H1 (cell line): ENCODE measurements at regions not wholly inside any gene's neighbourhood (a gene's known extent, or its start where the extent isn't known, plus 50 kb on each side); places are given as distances from the start of the nearest gene placed in this dataset.

ENCODE experiments used
- ATF2 ChIP-seq: IDR thresholded peaks from 2 replicates; pipeline ENCODE4 v1.6.1; 2012; ENCODE audit warnings: low read length, inconsistent platforms
- CREB1 ChIP-seq: IDR thresholded peaks from 2 replicates; pipeline ENCODE4 v1.6.1; 2012; ENCODE audit warnings: inconsistent platforms
- EGR1 ChIP-seq: IDR thresholded peaks from 2 replicates; pipeline ENCODE4 v1.6.1; 2011; ENCODE audit warnings: low read depth, low read length, borderline replicate concordance
- HDAC2 ChIP-seq, 2 experiments: fragments of 300-600 bp in 1 of 2; sonication (generic) in 1 of 2; IDR thresholded peaks; 2 replicates each; pipeline ENCODE4 v1.6.1; 2011 to 2012; ENCODE audit warnings: low read depth in 2 of 2, low read length in 2 of 2, mild to moderate bottlenecking in 2 of 2, moderate library complexity in 2 of 2, borderline replicate concordance in 1 of 2, inconsistent platforms in 1 of 2
- PHF8 ChIP-seq: fragments of 200-600 bp; sonication (generic); conservative IDR thresholded peaks from 2 replicates; pipeline ENCODE4 v1.7.1; 2012; ENCODE audit warnings: low read depth, mild to moderate bottlenecking, inconsistent platforms, low read length, moderate library complexity
- RAD21 ChIP-seq, 2 experiments: IDR thresholded peaks in 1 of 2; conservative IDR thresholded peaks in 1 of 2; 2 replicates each; pipeline ENCODE4 v1.6.1; 2011; ENCODE audit warnings: low read depth in 2 of 2, low read length in 2 of 2, improper control_type of control experiment in 1 of 2, inconsistent platforms in 1 of 2, mild to moderate bottlenecking in 1 of 2, moderate library complexity in 1 of 2
- RXRA ChIP-seq: IDR thresholded peaks from 2 replicates; pipeline ENCODE4 v1.6.1; 2011; ENCODE audit warnings: low read depth, mild to moderate bottlenecking, low read length, moderate library complexity; ENCODE audit not compliant: insufficient read depth
- SAP30 ChIP-seq: fragments of 300-600 bp; sonication (generic); IDR thresholded peaks from 2 replicates; pipeline ENCODE4 v1.7.1; 2012; ENCODE audit warnings: low read length, moderate library complexity, mild to moderate bottlenecking, inconsistent platforms; ENCODE audit not compliant: insufficient read depth, insufficient replicate concordance
- TBP ChIP-seq: IDR thresholded peaks from 2 replicates; pipeline ENCODE4 v1.6.1; 2011; ENCODE audit warnings: low read depth, low read length, improper control_type of control experiment

GRCh38 chr2:121153516-121153915, 131.5 kb downstream of the TFCP2L1 start (continued):
- no peak for TF ChIP-seq SAP30
- no peak for TF ChIP-seq RXRA
- no peak for TF ChIP-seq CREB1
- no peak for TF ChIP-seq ATF2
- TF ChIP-seq HDAC2 (IDR thresholded peaks at IDR 0.05; ENCODE audit: borderline replicate concordance in 1 of 2, low read depth in 2 of 2, low read length in 2 of 2) = no peak
- TF ChIP-seq PHF8 = no peak
- no peak for TF ChIP-seq RAD21 (IDR thresholded peaks at IDR 0.05 in 1 of 2, conservative IDR thresholded peaks at IDR 0.05 in 1 of 2; ENCODE audit: low read depth in 2 of 2, low read length in 2 of 2)
- no peak for TF ChIP-seq TBP
- no peak for TF ChIP-seq EGR1
